ENCODE measurements at regions not wholly inside any gene's neighbourhood (a gene's known extent, or its start where the extent isn't known, plus 50 kb on each side); places are given as distances from the start of the nearest gene placed in this dataset.

DNA sequence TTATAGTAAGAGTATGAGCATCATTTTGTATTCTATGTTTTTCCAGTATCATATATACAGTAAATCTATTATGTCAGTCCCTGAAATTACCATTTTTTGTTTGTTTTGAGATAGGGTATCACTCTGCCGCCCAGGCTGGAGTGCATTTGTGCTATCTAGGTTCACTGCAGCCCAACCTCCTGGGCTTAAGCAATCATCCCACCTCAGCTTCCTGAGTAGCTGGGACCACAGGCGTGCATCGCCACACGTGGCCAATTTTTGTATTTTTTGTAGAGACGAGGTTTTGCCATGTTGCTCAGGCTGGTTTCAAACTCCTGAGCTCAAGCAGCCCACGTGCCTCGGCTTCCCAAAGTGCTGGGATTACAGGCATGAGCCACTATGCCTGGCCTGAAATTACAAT lies 85.6 kb downstream of the ZNF330 start:
- TF ChIP-seq, protein P1, sequence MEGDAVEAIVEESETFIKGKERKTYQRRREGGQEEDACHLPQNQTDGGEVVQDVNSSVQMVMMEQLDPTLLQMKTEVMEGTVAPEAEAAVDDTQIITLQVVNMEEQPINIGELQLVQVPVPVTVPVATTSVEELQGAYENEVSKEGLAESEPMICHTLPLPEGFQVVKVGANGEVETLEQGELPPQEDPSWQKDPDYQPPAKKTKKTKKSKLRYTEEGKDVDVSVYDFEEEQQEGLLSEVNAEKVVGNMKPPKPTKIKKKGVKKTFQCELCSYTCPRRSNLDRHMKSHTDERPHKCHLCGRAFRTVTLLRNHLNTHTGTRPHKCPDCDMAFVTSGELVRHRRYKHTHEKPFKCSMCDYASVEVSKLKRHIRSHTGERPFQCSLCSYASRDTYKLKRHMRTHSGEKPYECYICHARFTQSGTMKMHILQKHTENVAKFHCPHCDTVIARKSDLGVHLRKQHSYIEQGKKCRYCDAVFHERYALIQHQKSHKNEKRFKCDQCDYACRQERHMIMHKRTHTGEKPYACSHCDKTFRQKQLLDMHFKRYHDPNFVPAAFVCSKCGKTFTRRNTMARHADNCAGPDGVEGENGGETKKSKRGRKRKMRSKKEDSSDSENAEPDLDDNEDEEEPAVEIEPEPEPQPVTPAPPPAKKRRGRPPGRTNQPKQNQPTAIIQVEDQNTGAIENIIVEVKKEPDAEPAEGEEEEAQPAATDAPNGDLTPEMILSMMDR (IDR thresholded peaks at IDR 0.05) = no peak
- no peak overlapping the region for H3K9ac ChIP-seq
- H3K36me3 ChIP-seq (ENCODE audit: control insufficient read depth, insufficient read depth, low read length) = no peaks in the 10 kb centered on the region
- no peak overlapping the region for H3K4me3 ChIP-seq (ENCODE audit: low read depth, low read length)
- no peaks in the 10 kb centered on the region for H3K27me3 ChIP-seq (ENCODE audit: control insufficient read depth, insufficient read depth, low read length)
- no peak overlapping the region for H3K4me2 ChIP-seq (ENCODE audit: low read length)
- no peak overlapping the region for H2AFZ ChIP-seq
- no peaks in the 10 kb centered on the region for H3K79me2 ChIP-seq
- H3K27ac ChIP-seq = no peak overlapping the region
- H3K9me3 ChIP-seq (ENCODE audit: control insufficient read depth, low read length) = no peaks in the 10 kb centered on the region
- no peaks in the 10 kb centered on the region for H3K4me1 ChIP-seq

DNA sequence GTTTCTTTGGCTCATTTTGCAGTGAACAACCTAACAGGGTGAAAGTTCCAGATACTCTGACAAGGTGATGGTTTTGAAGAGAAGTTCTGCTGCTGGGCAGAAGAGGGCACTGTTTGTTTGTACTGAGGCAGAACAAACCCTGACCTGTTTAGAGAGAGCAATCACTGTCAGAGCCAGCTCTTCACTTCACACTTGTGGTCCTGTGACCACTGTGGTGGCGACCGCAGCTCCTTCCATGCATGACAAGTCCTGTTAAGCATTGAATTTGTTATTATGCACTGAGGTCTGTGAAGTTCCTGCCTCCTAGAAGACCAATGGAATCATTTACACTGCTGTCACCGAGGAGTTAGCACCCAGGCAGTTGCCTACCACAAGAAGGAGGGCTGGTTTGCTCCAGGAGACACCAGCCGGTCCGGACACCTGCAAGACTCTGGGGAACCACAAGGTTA lies 86.6 kb downstream of the ZNF330 start:
- H3K79me2 ChIP-seq = no peaks in the 10 kb centered on the region
- TF ChIP-seq, protein P1 (IDR thresholded peaks at IDR 0.05) = no peak
- no peaks in the 10 kb centered on the region for H3K4me1 ChIP-seq
- H3K9me3 ChIP-seq (ENCODE audit: control insufficient read depth, low read length) = no peaks in the 10 kb centered on the region
- H3K36me3 ChIP-seq (ENCODE audit: control insufficient read depth, insufficient read depth, low read length) = no peaks in the 10 kb centered on the region
- no peak overlapping the region for H3K27ac ChIP-seq
- H3K4me3 ChIP-seq (ENCODE audit: low read depth, low read length) = no peak overlapping the region
- H3K4me2 ChIP-seq (ENCODE audit: low read length) = no peak overlapping the region
- no peak overlapping the region for H2AFZ ChIP-seq
- no peak overlapping the region for H3K9ac ChIP-seq
- no peaks in the 10 kb centered on the region for H3K27me3 ChIP-seq (ENCODE audit: control insufficient read depth, insufficient read depth, low read length)

DNA sequence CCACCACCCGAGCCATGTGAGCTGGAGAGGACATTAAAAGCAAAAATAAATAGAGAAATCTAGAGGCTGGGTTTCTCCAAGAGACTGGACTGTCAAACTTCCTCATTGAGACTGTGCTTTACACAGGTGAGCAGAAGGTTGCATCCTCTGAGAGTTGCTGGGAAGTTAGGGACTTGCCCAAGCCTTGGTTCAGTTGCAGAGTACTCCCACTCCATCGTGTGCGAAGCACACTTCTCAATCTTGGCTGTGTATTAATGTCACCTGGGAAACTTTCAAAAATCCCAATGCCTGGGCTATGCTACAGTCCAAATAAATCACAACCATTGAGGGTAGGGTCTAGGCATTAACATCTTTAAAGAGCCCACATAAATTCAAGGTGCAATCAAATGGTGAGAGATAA lies 89.2 kb downstream of the ZNF330 start:
- H3K27ac ChIP-seq = no peak overlapping the region
- TF ChIP-seq, protein P1 (IDR thresholded peaks at IDR 0.05) = no peak
- no peak overlapping the region for H3K9ac ChIP-seq
- no peaks in the 10 kb centered on the region for H3K36me3 ChIP-seq (ENCODE audit: control insufficient read depth, insufficient read depth, low read length)
- no peaks in the 10 kb centered on the region for H3K79me2 ChIP-seq
- no peaks in the 10 kb centered on the region for H3K4me1 ChIP-seq
- no peaks in the 10 kb centered on the region for H3K9me3 ChIP-seq (ENCODE audit: control insufficient read depth, low read length)
- no peak overlapping the region for H3K4me2 ChIP-seq (ENCODE audit: low read length)
- no peak overlapping the region for H3K4me3 ChIP-seq (ENCODE audit: low read depth, low read length)
- no peaks in the 10 kb centered on the region for H3K27me3 ChIP-seq (ENCODE audit: control insufficient read depth, insufficient read depth, low read length)
- H2AFZ ChIP-seq = no peak overlapping the region

DNA sequence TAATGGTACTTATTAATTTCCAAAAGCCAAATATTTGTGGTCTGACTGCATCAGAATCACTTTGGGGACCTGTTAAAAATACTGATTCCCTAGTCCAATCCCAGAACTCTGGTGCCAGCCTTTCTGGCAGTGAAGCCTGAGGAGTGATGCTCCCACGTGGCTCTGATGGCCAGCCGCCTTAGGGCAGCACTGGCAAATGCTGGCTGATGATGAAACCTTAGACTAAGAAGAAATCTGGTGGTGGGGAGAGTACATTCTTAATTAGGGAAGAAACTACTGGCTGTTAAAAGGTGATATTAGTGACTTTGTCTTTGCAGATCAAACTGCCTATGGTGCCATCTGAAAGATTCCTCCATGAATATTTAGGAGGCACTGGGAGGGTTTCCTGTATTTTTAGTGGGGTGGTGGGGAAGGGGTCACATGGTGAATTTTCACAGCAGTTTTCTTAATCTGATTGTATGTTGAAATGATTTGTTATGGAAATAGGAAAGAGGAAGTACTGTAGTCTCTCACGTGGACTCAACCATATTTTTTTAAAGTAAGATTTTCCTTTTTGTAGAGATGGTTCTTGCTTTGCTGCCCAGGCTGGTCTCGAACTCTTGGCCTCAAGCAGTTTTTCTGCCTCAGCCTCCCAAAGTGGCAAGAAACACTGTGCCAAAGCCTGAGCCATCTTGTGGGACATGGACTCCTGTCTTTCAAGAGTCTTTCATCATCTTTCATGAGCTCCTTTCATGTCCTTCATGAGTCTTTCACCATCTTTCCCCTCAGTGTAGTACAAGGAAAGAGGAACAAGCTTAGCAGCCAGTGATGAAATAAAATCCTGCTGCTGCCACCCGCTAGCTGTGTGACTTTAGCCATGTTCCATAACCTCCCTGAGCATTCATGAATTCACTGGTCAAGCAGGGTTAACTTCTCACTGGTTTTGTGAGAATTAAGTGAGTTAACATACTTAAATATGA lies 90.8 kb downstream of the ZNF330 start:
- H3K27ac ChIP-seq = no peak overlapping the region
- no peak overlapping the region for H3K9ac ChIP-seq
- H2AFZ ChIP-seq = no peak overlapping the region
- no peak overlapping the region for H3K4me2 ChIP-seq (ENCODE audit: low read length)
- no peaks in the 10 kb centered on the region for H3K27me3 ChIP-seq (ENCODE audit: control insufficient read depth, insufficient read depth, low read length)
- H3K9me3 ChIP-seq (ENCODE audit: control insufficient read depth, low read length) = no peaks in the 10 kb centered on the region
- no peak overlapping the region for H3K4me3 ChIP-seq (ENCODE audit: low read depth, low read length)
- no peaks in the 10 kb centered on the region for H3K36me3 ChIP-seq (ENCODE audit: control insufficient read depth, insufficient read depth, low read length)
- no peaks in the 10 kb centered on the region for H3K79me2 ChIP-seq
- H3K4me1 ChIP-seq = no peaks in the 10 kb centered on the region
- TF ChIP-seq, protein P1 (IDR thresholded peaks at IDR 0.05) = no peak

All from parathyroid adenoma (tissue), 2 donors.